Suprapubic skin (tissue), 4 donors: ENCODE measurements at regions not wholly inside any gene's neighbourhood (a gene's known extent, or its start where the extent isn't known, plus 50 kb on each side); places are given as distances from the start of the nearest gene placed in this dataset.
A peak's percentile ranks its signal among the peaks of the same experiment; 100 is the strongest.

Experiments
- DNase-seq, 2 donors: peaks; one replicate each; pipeline ENCODE4 v3.0.0-alpha.2; 2019; ENCODE audit warnings: low spot score in 2 of 2
- H3K27ac ChIP-seq: fragments of 200-600 bp; sonication (generic); one replicate; pipeline ENCODE4 v1.5.1; 2019
- H3K27me3 ChIP-seq: fragments of 200-600 bp; sonication (generic); one replicate; pipeline ENCODE4 v1.5.1; 2019
- H3K36me3 ChIP-seq: fragments of 200-600 bp; sonication (generic); one replicate; pipeline ENCODE4 v1.5.1; 2019
- H3K4me1 ChIP-seq: fragments of 200-600 bp; sonication (generic); one replicate; pipeline ENCODE4 v1.5.1; 2019
- H3K4me3 ChIP-seq: fragments of 200-600 bp; sonication (generic); one replicate; pipeline ENCODE4 v1.5.1; 2019; ENCODE audit warnings: mild to moderate bottlenecking
- H3K9me3 ChIP-seq: fragments of 200-600 bp; sonication (generic); one replicate; pipeline ENCODE4 v1.5.1; 2019
- CTCF ChIP-seq, 2 donors: fragments of 200-600 bp in 1 of 2; fragments of 450-650 bp in 1 of 2; sonication (generic) in 1 of 2; IDR thresholded peaks; one replicate each; pipeline ENCODE4 v1.5.1; 2016 to 2019; ENCODE audit warnings: antibody characterized with exemption in 2 of 2, mild to moderate bottlenecking in 1 of 2, moderate library complexity in 1 of 2
- EP300 ChIP-seq: sonication (generic); formaldehyde crosslinking; IDR thresholded peaks from one replicate; pipeline ENCODE4 v1.6.1; 2017; ENCODE audit warnings: antibody characterized with exemption
- POLR2A ChIP-seq, 2 donors: fragments of 450-650 bp; IDR thresholded peaks; one replicate each; pipeline ENCODE4 v1.6.1; 2017; ENCODE audit warnings: antibody characterized with exemption in 2 of 2, mild to moderate bottlenecking in 2 of 2, moderate library complexity in 2 of 2
- POLR2AphosphoS5 ChIP-seq, 3 donors: sonication (generic); formaldehyde crosslinking; IDR thresholded peaks; one replicate each; pipeline ENCODE4 v1.6.1; 2017; ENCODE audit warnings: antibody characterized with exemption in 3 of 3
- WGBS: methylation state at CpG from one replicate; pipeline ENCODE4 v1.1.5; 2018; 5-methylcytosine and 5-hydroxymethylcytosine counted together

DNA sequence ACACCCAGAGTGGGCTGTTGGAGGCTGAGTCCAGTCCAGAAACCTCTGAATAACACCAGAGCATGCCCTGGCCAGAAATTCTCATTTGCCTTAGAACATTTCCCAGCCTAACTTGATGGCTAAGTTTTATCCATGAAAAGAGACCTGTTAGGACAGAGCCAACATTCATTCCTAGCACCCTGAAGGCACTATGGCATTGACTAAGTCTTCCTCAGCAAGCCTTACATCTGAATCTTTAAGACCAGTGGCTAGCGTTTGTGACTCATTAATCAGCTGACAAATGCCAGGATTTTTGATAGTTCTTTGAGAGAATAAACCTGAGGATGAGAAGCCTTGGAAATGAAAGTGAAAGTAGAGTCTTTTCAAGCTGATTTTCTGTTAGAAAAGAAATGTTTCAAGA lies 1087.1 kb upstream of the ALCAM start:
- Histone ChIP-seq H3K4me3 (no peak overlapping the region), H3K9me3 (peaks cover 20% of the 10 kb centered on the region), H3K27ac (no peak overlapping the region), H3K4me1 (no peaks in the 10 kb centered on the region), H3K36me3 (no peaks in the 10 kb centered on the region), H3K27me3 (no peaks in the 10 kb centered on the region)
- TF ChIP-seq POLR2A (IDR thresholded peaks at IDR 0.05) (no peak), EP300 (no peak), POLR2AphosphoS5 (IDR thresholded peaks at IDR 0.05) (no peak), CTCF (IDR thresholded peaks at IDR 0.05) (no peak)
- 25% methylated on average over 1 of the region's 1 CpG for WGBS
- DNase-seq = no peak

DNA sequence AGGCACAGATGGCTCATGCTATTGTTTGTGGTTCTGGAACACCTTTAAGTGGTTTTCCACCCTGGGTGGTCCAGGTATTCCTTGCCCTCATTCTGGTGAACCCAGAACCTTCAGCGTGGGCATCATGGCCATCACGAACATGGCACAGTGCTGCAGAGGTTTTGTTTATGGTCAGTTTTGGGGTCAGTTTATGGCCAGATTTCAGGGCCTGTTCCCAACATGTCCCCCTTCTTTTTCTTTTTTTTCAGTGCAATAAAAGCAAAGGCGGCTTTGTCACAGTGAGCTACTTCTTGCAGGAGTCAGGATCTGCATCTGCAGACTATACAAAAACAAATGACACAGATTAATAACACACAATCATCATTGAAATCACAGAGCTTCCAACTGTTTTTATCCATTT lies 1085.0 kb upstream of the ALCAM start:
- TF ChIP-seq EP300 (no peak), POLR2AphosphoS5 (IDR thresholded peaks at IDR 0.05) (no peak), POLR2A (IDR thresholded peaks at IDR 0.05) (no peak), CTCF (IDR thresholded peaks at IDR 0.05) (no peak)
- WGBS = 96% methylated on average over 3 of the region's 3 CpGs
- Histone ChIP-seq H3K4me1 (no peaks in the 10 kb centered on the region), H3K9me3 (peaks cover 31% of the 10 kb centered on the region), H3K27ac (no peak overlapping the region), H3K36me3 (no peaks in the 10 kb centered on the region), H3K27me3 (no peaks in the 10 kb centered on the region), H3K4me3 (no peak overlapping the region)
- no peak for DNase-seq

DNA sequence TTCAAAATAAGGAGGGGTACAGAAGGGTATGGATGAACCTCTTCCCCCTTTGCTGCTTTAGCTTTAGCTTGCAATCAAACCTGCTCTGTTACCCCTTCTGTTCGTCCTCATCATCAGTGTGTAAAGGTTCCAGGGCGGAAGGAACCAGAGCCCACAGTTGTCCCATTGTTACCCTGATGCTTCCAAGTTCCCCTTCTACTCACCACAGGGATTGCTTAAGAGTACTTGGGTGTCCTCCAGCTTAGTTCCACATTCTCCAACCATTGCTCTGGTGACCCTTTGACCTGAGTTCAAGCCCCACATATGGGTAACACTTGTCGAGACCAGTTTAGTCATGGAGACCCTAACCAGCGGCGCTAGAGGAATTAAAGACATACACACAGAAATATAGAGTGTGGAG lies 1080.1 kb upstream of the ALCAM start:
- H3K4me1 ChIP-seq = no peaks in the 10 kb centered on the region
- H3K36me3 ChIP-seq = no peaks in the 10 kb centered on the region
- TF ChIP-seq POLR2AphosphoS5 (IDR thresholded peaks at IDR 0.05) (no peak), POLR2A (IDR thresholded peaks at IDR 0.05) (no peak), CTCF (IDR thresholded peaks at IDR 0.05) (no peak), EP300 (no peak)
- 98% methylated on average over 5 of the region's 5 CpGs for WGBS
- no peak overlapping the region for H3K27ac ChIP-seq
- H3K27me3 ChIP-seq = no peaks in the 10 kb centered on the region
- no peak overlapping the region for H3K4me3 ChIP-seq
- peaks cover 26% of the 10 kb centered on the region for H3K9me3 ChIP-seq
- DNase-seq = no peak

DNA sequence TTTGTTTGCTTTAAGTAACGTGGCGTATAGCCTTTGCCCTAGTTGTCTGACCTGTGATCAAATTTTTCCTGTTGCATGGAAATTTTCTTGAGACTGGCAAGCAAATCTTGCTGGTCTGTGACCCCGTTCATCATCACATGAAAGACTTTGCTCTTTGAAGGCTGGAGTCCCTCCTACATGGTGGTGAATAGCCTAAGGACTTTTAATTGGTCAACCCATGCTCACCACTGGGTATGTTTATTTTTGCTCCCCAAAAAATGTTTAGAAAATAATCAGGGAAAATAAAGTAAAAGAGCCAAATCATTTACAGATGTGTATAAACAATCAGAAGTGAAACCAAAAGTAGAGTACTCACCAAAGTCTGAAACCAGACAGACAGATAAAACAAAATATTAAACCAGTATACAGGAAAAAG lies 1075.3 kb upstream of the ALCAM start:
- 33% methylated on average over 3 of the region's 3 CpGs for WGBS
- TF ChIP-seq POLR2A (IDR thresholded peaks at IDR 0.05) (no peak), EP300 (no peak), POLR2AphosphoS5 (IDR thresholded peaks at IDR 0.05) (no peak), CTCF (IDR thresholded peaks at IDR 0.05) (no peak)

GRCh38 chr3:104291878-104292277 lies 1074.8 kb upstream of the ALCAM start:
- no peak for DNase-seq
- H3K27ac ChIP-seq = no peak overlapping the region
- no peaks in the 10 kb centered on the region for H3K27me3 ChIP-seq
- no peaks in the 10 kb centered on the region for H3K36me3 ChIP-seq
- peaks cover 4% of the 10 kb centered on the region for H3K9me3 ChIP-seq
- 30% methylated on average over 2 of the region's 2 CpGs for whole genome bisulfite sequencing
- TF ChIP-seq CTCF (IDR thresholded peaks at IDR 0.05) (no peak), POLR2AphosphoS5 (IDR thresholded peaks at IDR 0.05) (no peak), POLR2A (IDR thresholded peaks at IDR 0.05) (no peak), EP300 (no peak)
- no peaks in the 10 kb centered on the region for H3K4me1 ChIP-seq
- peak overlapping the region; percentile 9 for H3K4me3 ChIP-seq

More for the DNA sequence above, 1075.3 kb upstream of the ALCAM start:
- Histone ChIP-seq H3K27ac (no peak overlapping the region), H3K4me1 (no peaks in the 10 kb centered on the region), H3K9me3 (peaks cover 7% of the 10 kb centered on the region), H3K36me3 (no peaks in the 10 kb centered on the region), H3K4me3 (peak overlapping the region; percentile 9), H3K27me3 (no peaks in the 10 kb centered on the region)
- DNase-seq = no peak
